IMR-90 (cell line): ENCODE measurements at regions not wholly inside any gene's neighbourhood (a gene's known extent, or its start where the extent isn't known, plus 50 kb on each side); places are given as distances from the start of the nearest gene placed in this dataset.

ENCODE experiments used
- ATAC-seq: fragments of 200-7000 bp; cut with Tn5 transposase; 2 replicates; pipeline ENCODE4 v1.9.1; 2020; ENCODE audit warnings: low read depth, mild to moderate bottlenecking, moderate library complexity
- BruUV-seq: library from RNA; stranded (reverse); fragments of 400-500 nt; replicated peaks from 2 replicates; lab custom pipeline; 2021; lab: Mats Ljungman, UMichigan
- CTCF ChIA-PET: fragments of 300-600 bp; formaldehyde crosslinking; extraction: SDS; loops from one replicate; lab custom pipeline; 2021; ENCODE audit warnings: antibody characterized with exemption; lab: Yijun Ruan, JAX
- POLR2A ChIA-PET: fragments of 300-600 bp; sonication (Branson Sonifier 250); formaldehyde crosslinking; loops from one replicate; lab custom pipeline; 2022; ENCODE audit warnings: antibody characterized with exemption; ENCODE audit not compliant: unreplicated experiment; lab: Charles Lee
- DNase-seq: peaks from one replicate; pipeline ENCODE4 v3.0.0; 2013
- H2AFZ ChIP-seq: replicated peaks from 2 replicates; pipeline ENCODE3; 2013; ENCODE audit warnings: low read length, mild to moderate bottlenecking; ENCODE audit not compliant: poor library complexity
- H2AK5ac ChIP-seq: 2 replicates; pipeline ENCODE4 v1.6.1; 2013; ENCODE audit warnings: low read depth, low read length, inconsistent platforms
- H2AK9ac ChIP-seq: replicated peaks from 2 replicates; pipeline ENCODE3; 2013; ENCODE audit warnings: mild to moderate bottlenecking, low read depth, low read length, moderate library complexity; ENCODE audit not compliant: poor library complexity
- H2BK120ac ChIP-seq: 2 replicates; pipeline ENCODE4 v1.6.1; 2013; ENCODE audit warnings: low read depth, low read length, inconsistent platforms
- H2BK15ac ChIP-seq: 3 replicates; pipeline ENCODE4 v1.6.1; 2013; ENCODE audit warnings: low read depth, low read length, inconsistent platforms
- H2BK20ac ChIP-seq: 2 replicates; pipeline ENCODE4 v1.6.1; 2013; ENCODE audit warnings: low read depth, mild to moderate bottlenecking, inconsistent platforms, low read length, moderate library complexity
- H2BK5ac ChIP-seq: 2 replicates; pipeline ENCODE4 v1.6.1; 2013; ENCODE audit warnings: mild to moderate bottlenecking, low read depth, low read length, inconsistent platforms; ENCODE audit not compliant: poor library complexity, severe bottlenecking
- H3K14ac ChIP-seq: replicated peaks from 2 replicates; pipeline ENCODE4 v1.6.1; 2013; ENCODE audit warnings: low read depth, low read length, inconsistent platforms
- H3K18ac ChIP-seq: 2 replicates; pipeline ENCODE4 v1.6.1; 2013; ENCODE audit warnings: low read depth, low read length, control low read depth
- H3K23ac ChIP-seq: 2 replicates; pipeline ENCODE4 v1.6.1; 2013; ENCODE audit warnings: low read depth, low read length, inconsistent platforms
- H3K27ac ChIP-seq: 2 replicates; pipeline ENCODE4 v1.5.1; 2013; ENCODE audit warnings: mild to moderate bottlenecking, control low read depth, low read length; ENCODE audit not compliant: insufficient read depth
- H3K27me3 ChIP-seq: 2 replicates; pipeline ENCODE4 v1.6.1; 2013; ENCODE audit warnings: low read length; ENCODE audit not compliant: control insufficient read depth, insufficient read depth
- H3K36me3 ChIP-seq: 2 replicates; pipeline ENCODE4 v1.6.1; 2013; ENCODE audit warnings: low read length, mixed read lengths; ENCODE audit not compliant: control insufficient read depth, insufficient read depth
- H3K4ac ChIP-seq: 2 replicates; pipeline ENCODE4 v1.6.1; 2013; ENCODE audit warnings: low read depth, low read length, inconsistent platforms
- H3K4me1 ChIP-seq: 2 replicates; pipeline ENCODE4 v1.6.1; 2013; ENCODE audit warnings: low read length, mixed read lengths; ENCODE audit not compliant: control insufficient read depth, insufficient read depth
- H3K4me2 ChIP-seq: 2 replicates; pipeline ENCODE4 v1.6.1; 2013; ENCODE audit warnings: low read depth, mild to moderate bottlenecking, control low read depth, low read length, moderate library complexity
- H3K4me3 ChIP-seq: 2 replicates; pipeline ENCODE4 v1.5.1; 2013; ENCODE audit warnings: low read depth, mild to moderate bottlenecking, control low read depth, low read length, moderate library complexity; ENCODE audit not compliant: insufficient read depth
- H3K56ac ChIP-seq: 2 replicates; pipeline ENCODE4 v1.6.1; 2013; ENCODE audit warnings: low read length, inconsistent platforms; ENCODE audit not compliant: insufficient read depth; ENCODE audit errors: extremely low read depth
- H3K79me1 ChIP-seq, 2 experiments: 2 replicates each; pipeline ENCODE4 v1.6.1; 2013; ENCODE audit warnings: low read length in 2 of 2, inconsistent platforms in 1 of 2, low read depth in 1 of 2
- H3K9ac ChIP-seq: 2 replicates; pipeline ENCODE4 v1.6.1; 2013; ENCODE audit warnings: low read depth, low read length, control low read depth
- H3K9me1 ChIP-seq: 2 replicates; pipeline ENCODE4 v1.6.1; 2013; ENCODE audit warnings: low read length, inconsistent platforms; ENCODE audit not compliant: insufficient read depth
- H3K9me3 ChIP-seq: 2 replicates; pipeline ENCODE4 v1.6.1; 2013; ENCODE audit warnings: low read length; ENCODE audit not compliant: control insufficient read depth, insufficient read depth
- H4K20me1 ChIP-seq: 2 replicates; pipeline ENCODE4 v1.6.1; 2013; ENCODE audit warnings: low read length, inconsistent platforms; ENCODE audit not compliant: insufficient read depth
- H4K5ac ChIP-seq: 2 replicates; pipeline ENCODE4 v1.6.1; 2013; ENCODE audit warnings: mild to moderate bottlenecking, low read depth, low read length, control low read depth
- H4K8ac ChIP-seq, 2 experiments: 2 replicates each; pipeline ENCODE4 v1.6.1; 2013; ENCODE audit warnings: low read depth in 2 of 2, low read length in 2 of 2, control low read depth in 1 of 2, inconsistent platforms in 1 of 2
- H4K91ac ChIP-seq: 2 replicates; pipeline ENCODE4 v1.6.1; 2013; ENCODE audit warnings: low read depth, low read length, inconsistent platforms; ENCODE audit not compliant: insufficient read depth
- BHLHE40 ChIP-seq: fragments of 150-350 bp; IDR thresholded peaks from 2 replicates; pipeline ENCODE4 v1.6.1; 2016; ENCODE audit warnings: mild to moderate bottlenecking, low read depth, low read length
- CEBPB ChIP-seq: IDR thresholded peaks from 2 replicates; pipeline ENCODE4 v1.6.1; 2012; ENCODE audit warnings: low read depth, low read length, improper control_type of control experiment
- CHD1 ChIP-seq: IDR thresholded peaks from 2 replicates; pipeline ENCODE4 v1.6.1; 2012; ENCODE audit warnings: low read depth, low read length, improper control_type of control experiment
- FOS ChIP-seq: fragments of 150-350 bp; IDR thresholded peaks from 2 replicates; pipeline ENCODE4 v1.6.1; 2016; ENCODE audit warnings: low read depth, low read length
- MAFK ChIP-seq: IDR thresholded peaks from 2 replicates; pipeline ENCODE4 v1.6.1; 2012; ENCODE audit warnings: low read depth, low read length, improper control_type of control experiment
- MAZ ChIP-seq: IDR thresholded peaks from 2 replicates; pipeline ENCODE4 v1.6.1; 2012; ENCODE audit warnings: low read depth, mild to moderate bottlenecking, low read length, improper control_type of control experiment, moderate library complexity, borderline replicate concordance
- MXI1 ChIP-seq: IDR thresholded peaks from 2 replicates; pipeline ENCODE4 v1.6.1; 2012; ENCODE audit warnings: low read depth, mild to moderate bottlenecking, low read length, moderate library complexity, borderline replicate concordance
- NFE2L2 ChIP-seq: fragments of 150-350 bp; IDR thresholded peaks from 2 replicates; pipeline ENCODE4 v1.6.1; 2016; ENCODE audit warnings: low read depth, mild to moderate bottlenecking, low read length
- POLR2A ChIP-seq: IDR thresholded peaks from 2 replicates; pipeline ENCODE4 v1.6.1; 2012; ENCODE audit warnings: mild to moderate bottlenecking, low read depth, low read length
- RAD21 ChIP-seq: IDR thresholded peaks from 2 replicates; pipeline ENCODE4 v1.6.1; 2012; ENCODE audit warnings: low read length, improper control_type of control experiment
- RCOR1 ChIP-seq: IDR thresholded peaks from 2 replicates; pipeline ENCODE4 v1.6.1; 2012; ENCODE audit warnings: mild to moderate bottlenecking, low read length, improper control_type of control experiment; ENCODE audit not compliant: insufficient replicate concordance
- RFX5 ChIP-seq: IDR thresholded peaks from 2 replicates; pipeline ENCODE4 v1.8.0; 2012; ENCODE audit warnings: low read depth, mild to moderate bottlenecking, low read length, moderate library complexity
- SMC3 ChIP-seq: fragments of 150-350 bp; IDR thresholded peaks from 2 replicates; pipeline ENCODE4 v1.6.1; 2016; ENCODE audit warnings: low read depth, mild to moderate bottlenecking, antibody characterized with exemption, low read length, moderate library complexity
- USF2 ChIP-seq: fragments of 150-350 bp; IDR thresholded peaks from 2 replicates; pipeline ENCODE4 v1.6.1; 2017; ENCODE audit warnings: mild to moderate bottlenecking, antibody characterized with exemption, low read length, low read depth
- WGBS, 2 experiments: methylation state at CpG; one replicate each; pipeline versions ENCODE4 v1.1.5 to v1.1.7; 2013; ENCODE audit warnings: missing lambda C conversion rate in 2 of 2; ENCODE audit not compliant: insufficient read length in 1 of 2; ENCODE audit errors: extremely low coverage in 2 of 2; 5-methylcytosine and 5-hydroxymethylcytosine counted together
- dilution Hi-C: fragments of 300-500 bp; cut with HindIII; formaldehyde crosslinking; loops from one replicate; pipeline ENCODE4 v1.14.3; 2018; ENCODE audit warnings: low sequenced_read_pairs; ENCODE audit not compliant: unreplicated experiment
- in situ Hi-C: fragments of 300-500 bp; cut with MboI; formaldehyde crosslinking; loops from 3 replicates; pipeline ENCODE4 v1.14.3; 2019; ENCODE audit warnings: low sequenced_read_pairs, inconsistent platforms, mixed read lengths
- intact Hi-C: fragments of 100-400 bp; cut with micrococcal nuclease; formaldehyde crosslinking; loops from 2 replicates; pipeline ENCODE4 v1.10.0; 2022
- TF ChIP-seq, protein P1 (sequence below): fragments of 150-350 bp; IDR thresholded peaks from 2 replicates; pipeline ENCODE4 v1.6.1; 2016; ENCODE audit warnings: low read depth, mild to moderate bottlenecking, low read length, moderate library complexity, borderline replicate concordance
- TF ChIP-seq, protein P2 (sequence below): conservative IDR thresholded peaks from 2 replicates; pipeline ENCODE4 v1.5.1; 2012; ENCODE audit warnings: mild to moderate bottlenecking, low read depth, low read length, improper control_type of control experiment

- Histone ChIP-seq H2AK5ac (peak overlapping the region; percentile 75), H4K8ac (no peak overlapping the region), H2BK20ac (peak overlapping the region; percentile 57; the same call in 1 of the 2 replicates), H3K18ac (peak overlapping the region; percentile 67), H2BK15ac (peak overlapping the region; percentile 66; the same call in 2 of the 3 replicates), H3K79me1 (no peaks in the 10 kb centered on the region), H3K27ac (no peak overlapping the region), H3K14ac (0 out of 2 replicates have a peak overlapping the region, but pooled peaks have one; percentile 20), H4K5ac (peak overlapping the region; percentile 46; the same call in 1 of the 2 replicates), H3K36me3 (no peaks in the 10 kb centered on the region), H3K56ac (no peak overlapping the region), H2AK9ac (no peak overlapping the region), H3K23ac (no peak overlapping the region), H4K20me1 (no peaks in the 10 kb centered on the region), H3K9me1 (peaks cover 20% of the 10 kb centered on the region), H3K4me1 (peaks cover 24% of the 10 kb centered on the region), H4K91ac (peak overlapping the region; percentile 53), H2BK5ac (no peak overlapping the region), H2AFZ (no peak overlapping the region), H2BK120ac (peak overlapping the region; percentile 80; the same call in 1 of the 2 replicates), H3K4me2 (no peak overlapping the region), H3K27me3 (no peaks in the 10 kb centered on the region), H3K9ac (no peak overlapping the region), H3K9me3 (peaks cover under 1% of the 10 kb centered on the region; the same call in 1 of the 2 replicates), H3K4me3 (no peak overlapping the region), H3K4ac (peak overlapping the region; percentile 43; the same call in 1 of the 2 replicates)
- dilution Hi-C loops (no loop called here), intact Hi-C loops (no loop called here), in situ Hi-C loops (no loop called here)
- WGBS, 2 experiments: 67% methylated on average over 4 of the region's 13 CpGs; no CpG with 5 or more reads in 1 of the 2 experiments
- DNase-seq: no peak
- ATAC-seq: no peak
- TF ChIP-seq BHLHE40 (no peak), CHD1 (no peak), POLR2A (no peak), RAD21 (no peak), MAFK (no peak), MAZ (no peak), SMC3 (no peak), RCOR1 (no peak), RFX5 (no peak), CEBPB (no peak), MXI1 (no peak), FOS (no peak), NFE2L2 (no peak), USF2 (no peak)
- TF ChIP-seq, protein P1, sequence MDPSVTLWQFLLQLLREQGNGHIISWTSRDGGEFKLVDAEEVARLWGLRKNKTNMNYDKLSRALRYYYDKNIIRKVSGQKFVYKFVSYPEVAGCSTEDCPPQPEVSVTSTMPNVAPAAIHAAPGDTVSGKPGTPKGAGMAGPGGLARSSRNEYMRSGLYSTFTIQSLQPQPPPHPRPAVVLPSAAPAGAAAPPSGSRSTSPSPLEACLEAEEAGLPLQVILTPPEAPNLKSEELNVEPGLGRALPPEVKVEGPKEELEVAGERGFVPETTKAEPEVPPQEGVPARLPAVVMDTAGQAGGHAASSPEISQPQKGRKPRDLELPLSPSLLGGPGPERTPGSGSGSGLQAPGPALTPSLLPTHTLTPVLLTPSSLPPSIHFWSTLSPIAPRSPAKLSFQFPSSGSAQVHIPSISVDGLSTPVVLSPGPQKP: no peak
- TF ChIP-seq, protein P2, sequence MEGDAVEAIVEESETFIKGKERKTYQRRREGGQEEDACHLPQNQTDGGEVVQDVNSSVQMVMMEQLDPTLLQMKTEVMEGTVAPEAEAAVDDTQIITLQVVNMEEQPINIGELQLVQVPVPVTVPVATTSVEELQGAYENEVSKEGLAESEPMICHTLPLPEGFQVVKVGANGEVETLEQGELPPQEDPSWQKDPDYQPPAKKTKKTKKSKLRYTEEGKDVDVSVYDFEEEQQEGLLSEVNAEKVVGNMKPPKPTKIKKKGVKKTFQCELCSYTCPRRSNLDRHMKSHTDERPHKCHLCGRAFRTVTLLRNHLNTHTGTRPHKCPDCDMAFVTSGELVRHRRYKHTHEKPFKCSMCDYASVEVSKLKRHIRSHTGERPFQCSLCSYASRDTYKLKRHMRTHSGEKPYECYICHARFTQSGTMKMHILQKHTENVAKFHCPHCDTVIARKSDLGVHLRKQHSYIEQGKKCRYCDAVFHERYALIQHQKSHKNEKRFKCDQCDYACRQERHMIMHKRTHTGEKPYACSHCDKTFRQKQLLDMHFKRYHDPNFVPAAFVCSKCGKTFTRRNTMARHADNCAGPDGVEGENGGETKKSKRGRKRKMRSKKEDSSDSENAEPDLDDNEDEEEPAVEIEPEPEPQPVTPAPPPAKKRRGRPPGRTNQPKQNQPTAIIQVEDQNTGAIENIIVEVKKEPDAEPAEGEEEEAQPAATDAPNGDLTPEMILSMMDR: no peak
- ChIA-PET CTCF (interaction anchor here (0.6 kb wide), 1 partner anchor 237 kb away, joined by 3 read pairs; no protein-coding TSS in a partner anchor), POLR2A (no interaction called here)
- no TSS peak for BruUV-seq
These were observed 118.8 kb upstream of the SPATA13 start for GRCh38 chr13:24041651-24042225.
